ENCODE measurements at regions not wholly inside any gene's neighbourhood (a gene's known extent, or its start where the extent isn't known, plus 50 kb on each side); places are given as distances from the start of the nearest gene placed in this dataset.
A peak's percentile ranks its signal among the peaks of the same experiment; 100 is the strongest.
"Not testable (repeated sequence)": the region's sequence is repeated elsewhere in the genome, so short reads cannot be mapped to it uniquely, and the experiment has no call there.

GRCh38 chrX:155819966-155820491 is 61.1 kb upstream of the VAMP7 start:
- Histone ChIP-seq H3K36me3 (ENCODE audit: insufficient read depth in 1 of 2, low read depth in 1 of 2) (no peaks in the 10 kb centered on the region), H3K9me3 (no peaks in the 10 kb centered on the region), H3K27ac (no peak overlapping the region), H3K4me1 (no peaks in the 10 kb centered on the region), H3K27me3 (ENCODE audit: insufficient read depth in 3 of 3, low read length in 2 of 3) (no peaks in the 10 kb centered on the region), H3K4me3 (no peak overlapping the region)
- TF ChIP-seq, protein P1, sequence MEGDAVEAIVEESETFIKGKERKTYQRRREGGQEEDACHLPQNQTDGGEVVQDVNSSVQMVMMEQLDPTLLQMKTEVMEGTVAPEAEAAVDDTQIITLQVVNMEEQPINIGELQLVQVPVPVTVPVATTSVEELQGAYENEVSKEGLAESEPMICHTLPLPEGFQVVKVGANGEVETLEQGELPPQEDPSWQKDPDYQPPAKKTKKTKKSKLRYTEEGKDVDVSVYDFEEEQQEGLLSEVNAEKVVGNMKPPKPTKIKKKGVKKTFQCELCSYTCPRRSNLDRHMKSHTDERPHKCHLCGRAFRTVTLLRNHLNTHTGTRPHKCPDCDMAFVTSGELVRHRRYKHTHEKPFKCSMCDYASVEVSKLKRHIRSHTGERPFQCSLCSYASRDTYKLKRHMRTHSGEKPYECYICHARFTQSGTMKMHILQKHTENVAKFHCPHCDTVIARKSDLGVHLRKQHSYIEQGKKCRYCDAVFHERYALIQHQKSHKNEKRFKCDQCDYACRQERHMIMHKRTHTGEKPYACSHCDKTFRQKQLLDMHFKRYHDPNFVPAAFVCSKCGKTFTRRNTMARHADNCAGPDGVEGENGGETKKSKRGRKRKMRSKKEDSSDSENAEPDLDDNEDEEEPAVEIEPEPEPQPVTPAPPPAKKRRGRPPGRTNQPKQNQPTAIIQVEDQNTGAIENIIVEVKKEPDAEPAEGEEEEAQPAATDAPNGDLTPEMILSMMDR (IDR thresholded peaks at IDR 0.05), result peak; percentile 62
- DNase-seq (peak; percentile 22 to 61), ATAC-seq (peak; percentile 83 to 90 (median 88))
- intact Hi-C loops (cut with DNase I), result loop anchor here in 1 of 2 donors (5.0 kb wide), 1 partner anchor 728 kb away; no protein-coding TSS in a partner anchor
- WGBS, 3 donors, result 55 to 63% (median 59%) methylated on average over 3 of the region's 3 CpGs

GRCh38 chrX:155819525-155819924 is 61.6 kb upstream of the VAMP7 start:
- Histone ChIP-seq H3K27ac (no peak overlapping the region), H3K9me3 (no peaks in the 10 kb centered on the region), H3K4me3 (no peak overlapping the region), H3K36me3 (ENCODE audit: insufficient read depth in 1 of 2, low read depth in 1 of 2) (no peaks in the 10 kb centered on the region), H3K27me3 (ENCODE audit: insufficient read depth in 3 of 3, low read length in 2 of 3) (no peaks in the 10 kb centered on the region), H3K4me1 (no peaks in the 10 kb centered on the region)
- no peak for DNase-seq
- ATAC-seq, result peak in 1 of 4 donors; percentile 41
- intact Hi-C loops (cut with DNase I), result no loop called here
- TF ChIP-seq, protein P1 (IDR thresholded peaks at IDR 0.05), result no peak

DNA sequence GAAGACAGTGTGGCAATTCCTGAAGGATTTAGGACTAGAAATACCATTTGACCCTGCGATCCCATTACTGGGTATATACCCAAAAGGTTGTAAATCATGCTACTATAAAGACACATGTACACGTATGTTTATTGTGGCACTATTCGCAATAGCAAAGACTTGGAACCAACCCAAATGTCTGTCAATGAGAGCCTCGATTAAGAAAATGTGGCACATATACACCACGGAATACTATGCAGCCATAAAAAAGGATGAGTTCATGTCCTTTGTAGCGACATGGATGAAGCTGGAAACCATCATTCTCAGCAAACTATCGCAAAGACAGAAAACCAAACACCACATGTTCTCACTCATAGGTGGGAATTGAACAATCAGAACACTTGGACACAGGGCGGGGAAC is 66.8 kb upstream of the VAMP7 start:
- H3K4me1 ChIP-seq; H3K9me3 ChIP-seq; H3K36me3 ChIP-seq (ENCODE audit: insufficient read depth in 1 of 2, low read depth in 1 of 2); H3K27ac ChIP-seq; H3K27me3 ChIP-seq (ENCODE audit: insufficient read depth in 3 of 3, low read length in 2 of 3); H3K4me3 ChIP-seq; ATAC-seq; DNase-seq; intact Hi-C loops (cut with DNase I): not testable (repeated sequence)
- WGBS, 3 donors, result 82 to 86% (median 83%) methylated on average over 8 of the region's 8 CpGs

DNA sequence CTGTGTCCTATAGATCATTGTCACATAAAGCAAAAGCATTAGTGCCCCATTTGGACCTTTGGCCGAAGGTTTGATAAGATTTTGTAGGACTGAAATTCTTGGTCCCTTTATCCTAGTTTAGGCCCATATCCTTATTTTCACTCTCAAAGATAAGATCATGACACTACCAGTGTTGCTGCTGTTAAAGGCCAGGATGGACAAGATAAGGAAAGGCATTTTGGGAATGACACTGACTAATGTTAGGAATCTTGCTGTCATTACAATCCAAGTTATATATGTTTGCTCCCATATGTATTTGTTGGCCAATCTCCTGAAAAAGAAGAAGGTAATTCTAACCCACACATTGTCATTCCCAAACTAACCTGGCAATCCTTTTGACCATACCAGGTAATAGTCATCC is 101.3 kb upstream of the VAMP7 start:
- intact Hi-C loops (cut with DNase I), result no loop called here
- H3K9me3 ChIP-seq, result no peaks in the 10 kb centered on the region

DNA sequence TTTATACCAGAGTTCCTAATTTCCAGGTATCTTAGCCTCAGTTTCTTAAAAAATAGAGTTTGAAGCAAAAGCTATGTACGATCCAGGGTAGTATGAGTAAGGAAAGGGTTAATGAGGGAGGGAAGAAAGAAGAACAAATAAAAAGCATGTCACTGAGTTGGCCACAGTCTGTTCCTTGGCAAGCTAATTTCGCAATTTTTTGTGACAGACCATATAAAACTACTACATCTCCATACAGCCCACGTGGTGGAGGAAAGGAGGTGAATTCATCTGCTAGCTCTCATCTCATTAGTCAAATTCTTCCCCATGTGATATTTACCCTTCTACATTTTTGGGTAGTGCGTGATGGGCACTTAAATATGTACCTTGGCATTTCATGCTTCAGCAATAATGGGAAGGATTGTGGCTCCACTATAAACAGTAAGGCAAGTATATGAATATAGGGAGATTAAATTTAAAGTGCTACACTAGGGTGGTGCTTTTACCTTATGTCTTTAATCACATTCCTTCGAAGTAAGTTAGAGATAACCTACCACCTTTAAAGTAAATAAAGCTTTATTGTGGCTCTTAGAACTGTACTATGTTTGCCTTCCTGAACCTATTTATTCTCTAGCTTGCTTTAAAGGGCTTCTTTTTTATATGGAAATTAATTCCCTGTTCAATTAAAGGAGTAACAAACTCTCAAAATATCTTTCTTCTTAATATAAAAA is 102.1 kb upstream of the VAMP7 start:
- TF ChIP-seq, protein P1 (IDR thresholded peaks at IDR 0.05), result no peak
- no peaks in the 10 kb centered on the region for H3K9me3 ChIP-seq
- no peaks in the 10 kb centered on the region for H3K36me3 ChIP-seq (ENCODE audit: insufficient read depth in 1 of 2, low read depth in 1 of 2)
- H3K4me1 ChIP-seq, result no peaks in the 10 kb centered on the region
- no peaks in the 10 kb centered on the region for H3K27me3 ChIP-seq (ENCODE audit: insufficient read depth in 3 of 3, low read length in 2 of 3)
- H3K4me3 ChIP-seq, result no peak overlapping the region
- no peak for ATAC-seq
- WGBS, 3 donors, result 45 to 54% (median 46%) methylated on average over 5 of the region's 5 CpGs
- intact Hi-C loops (cut with DNase I), result no loop called here
- DNase-seq, result no peak
- no peak overlapping the region for H3K27ac ChIP-seq

More for the DNA sequence above, 101.3 kb upstream of the VAMP7 start:
- Histone ChIP-seq H3K4me1 (no peaks in the 10 kb centered on the region), H3K4me3 (no peak overlapping the region), H3K27me3 (ENCODE audit: insufficient read depth in 3 of 3, low read length in 2 of 3) (no peaks in the 10 kb centered on the region), H3K36me3 (ENCODE audit: insufficient read depth in 1 of 2, low read depth in 1 of 2) (no peaks in the 10 kb centered on the region), H3K27ac (no peak overlapping the region)
- 64 to 77% (median 73%) methylated on average over 1 of the region's 1 CpG for WGBS, 3 donors
- TF ChIP-seq, protein P1 (IDR thresholded peaks at IDR 0.05), result no peak
- DNase-seq, result no peak
- no peak for ATAC-seq

Measured in psoas muscle (tissue), 7 donors.